Thyroid gland (tissue), 4 donors: ENCODE measurements at regions not wholly inside any gene's neighbourhood (a gene's known extent, or its start where the extent isn't known, plus 50 kb on each side); places are given as distances from the start of the nearest gene placed in this dataset.
A peak's percentile ranks its signal among the peaks of the same experiment; 100 is the strongest.

Source experiments
- POLR2A ChIP-seq, 2 donors: fragments of 450-650 bp; IDR thresholded peaks; one replicate each; pipeline ENCODE4 v1.6.1; 2017; ENCODE audit warnings: antibody characterized with exemption in 2 of 2, mild to moderate bottlenecking in 2 of 2, moderate library complexity in 1 of 2
- TF ChIP-seq, protein P1 (sequence below), 6 experiments: fragments of 200-600 bp in 3 of 6; fragments of 450-650 bp in 3 of 6; sonication (generic) in 3 of 6; IDR thresholded peaks; one replicate each; pipeline ENCODE4 v1.5.1; 2016 to 2019; ENCODE audit warnings: antibody characterized with exemption in 6 of 6, mild to moderate bottlenecking in 2 of 6, inconsistent platforms in 1 of 6, moderate library complexity in 1 of 6

GRCh38 chr1:118247593-118247992, 62.6 kb upstream of the SPAG17 start:
- TF ChIP-seq, protein P1, sequence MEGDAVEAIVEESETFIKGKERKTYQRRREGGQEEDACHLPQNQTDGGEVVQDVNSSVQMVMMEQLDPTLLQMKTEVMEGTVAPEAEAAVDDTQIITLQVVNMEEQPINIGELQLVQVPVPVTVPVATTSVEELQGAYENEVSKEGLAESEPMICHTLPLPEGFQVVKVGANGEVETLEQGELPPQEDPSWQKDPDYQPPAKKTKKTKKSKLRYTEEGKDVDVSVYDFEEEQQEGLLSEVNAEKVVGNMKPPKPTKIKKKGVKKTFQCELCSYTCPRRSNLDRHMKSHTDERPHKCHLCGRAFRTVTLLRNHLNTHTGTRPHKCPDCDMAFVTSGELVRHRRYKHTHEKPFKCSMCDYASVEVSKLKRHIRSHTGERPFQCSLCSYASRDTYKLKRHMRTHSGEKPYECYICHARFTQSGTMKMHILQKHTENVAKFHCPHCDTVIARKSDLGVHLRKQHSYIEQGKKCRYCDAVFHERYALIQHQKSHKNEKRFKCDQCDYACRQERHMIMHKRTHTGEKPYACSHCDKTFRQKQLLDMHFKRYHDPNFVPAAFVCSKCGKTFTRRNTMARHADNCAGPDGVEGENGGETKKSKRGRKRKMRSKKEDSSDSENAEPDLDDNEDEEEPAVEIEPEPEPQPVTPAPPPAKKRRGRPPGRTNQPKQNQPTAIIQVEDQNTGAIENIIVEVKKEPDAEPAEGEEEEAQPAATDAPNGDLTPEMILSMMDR (IDR thresholded peaks at IDR 0.05) = peak in 1 of 6 experiments; percentile 34
- TF ChIP-seq POLR2A (IDR thresholded peaks at IDR 0.05) = no peak
